Stimulated activated CD8-positive, alpha-beta memory T cell treated with anti-CD3 and anti-CD28 coated beads, Interleukin-12 subunit alpha, Interleukin-12 subunit beta, amount 100 ng/mL, for 24 hours (primary cell): ENCODE measurements at regions not wholly inside any gene's neighbourhood (a gene's known extent, or its start where the extent isn't known, plus 50 kb on each side); places are given as distances from the start of the nearest gene placed in this dataset.

Experiments
- DNase-seq: peaks from one replicate; pipeline ENCODE4 v3.0.0-alpha.2; 2020; ENCODE audit errors: extremely low read depth

GRCh38 chr15:25969886-25970285, 106.8 kb upstream of the ATP10A start:
- DNase-seq: no peak

GRCh38 chr15:25967116-25967515, 104.0 kb upstream of the ATP10A start:
- no peak for DNase-seq

- no peak for DNase-seq
Measured at GRCh38 chr15:25965326-25965725, 102.2 kb upstream of the ATP10A start.

GRCh38 chr15:25960273-25960672, 97.1 kb upstream of the ATP10A start:
- DNase-seq: no peak

- no peak for DNase-seq
Measured at GRCh38 chr15:25959100-25959499, 96.0 kb upstream of the ATP10A start.

GRCh38 chr15:25955628-25956027, 92.5 kb upstream of the ATP10A start:
- no peak for DNase-seq

GRCh38 chr15:25954398-25954797, 91.3 kb upstream of the ATP10A start:
- DNase-seq: no peak

GRCh38 chr15:25950014-25950413, 86.9 kb upstream of the ATP10A start:
- no peak for DNase-seq

GRCh38 chr15:25947323-25948314, 84.5 kb upstream of the ATP10A start:
- DNase-seq: no peak

- DNase-seq: no peak
Measured at GRCh38 chr15:25946241-25946805, 83.2 kb upstream of the ATP10A start.

GRCh38 chr15:25944386-25944785, 81.3 kb upstream of the ATP10A start:
- DNase-seq: no peak

- no peak for DNase-seq
Measured at GRCh38 chr15:25943831-25944230, 80.7 kb upstream of the ATP10A start.

GRCh38 chr15:25939122-25939521, 76.0 kb upstream of the ATP10A start:
- DNase-seq: no peak

GRCh38 chr15:25937796-25938195, 74.7 kb upstream of the ATP10A start:
- DNase-seq: no peak

- no peak for DNase-seq
Measured at GRCh38 chr15:25936004-25936403, 72.9 kb upstream of the ATP10A start.

GRCh38 chr15:25933456-25934158, 70.5 kb upstream of the ATP10A start:
- peak; percentile 7 for DNase-seq

- DNase-seq: no peak
Measured at GRCh38 chr15:25932696-25933095, 69.6 kb upstream of the ATP10A start.

- no peak for DNase-seq
Measured at GRCh38 chr15:25931851-25932250, 68.7 kb upstream of the ATP10A start.

GRCh38 chr15:25930931-25931330, 67.8 kb upstream of the ATP10A start:
- DNase-seq: no peak
